ENCODE measurements at regions not wholly inside any gene's neighbourhood (a gene's known extent, or its start where the extent isn't known, plus 50 kb on each side); places are given as distances from the start of the nearest gene placed in this dataset.
"Not testable (repeated sequence)": the region's sequence is repeated elsewhere in the genome, so short reads cannot be mapped to it uniquely, and the experiment has no call there.

- DNase-seq = no peak
Measured at GRCh38 chr2:17058772-17059402, 393.3 kb upstream of the CYRIA start.

- DNase-seq = no peak
Measured at GRCh38 chr2:17057109-17058017, 391.7 kb upstream of the CYRIA start.

GRCh38 chr2:17056236-17056635 is 390.6 kb upstream of the CYRIA start:
- no peak for DNase-seq

- DNase-seq = no peak
Measured at GRCh38 chr2:17052001-17052400, 386.4 kb upstream of the CYRIA start.

- no peak for DNase-seq
Measured at GRCh38 chr2:17051538-17051937, 385.9 kb upstream of the CYRIA start.

- DNase-seq = no peak
Measured at GRCh38 chr2:17043173-17043572, 377.5 kb upstream of the CYRIA start.

- DNase-seq = no peak
Measured at GRCh38 chr2:17036361-17036760, 370.7 kb upstream of the CYRIA start.

GRCh38 chr2:17035010-17035409 is 369.4 kb upstream of the CYRIA start:
- no peak for DNase-seq

- no peak for DNase-seq
Measured at GRCh38 chr2:17030047-17030446, 364.4 kb upstream of the CYRIA start.

GRCh38 chr2:17012297-17012696 is 346.7 kb upstream of the CYRIA start:
- no peak for DNase-seq

- DNase-seq = no peak
Measured at GRCh38 chr2:17010104-17010503, 344.5 kb upstream of the CYRIA start.

- no peak for DNase-seq
Measured at GRCh38 chr2:17000184-17000482, 334.5 kb upstream of the CYRIA start.

- DNase-seq = no peak
Measured at GRCh38 chr2:16999347-17000183, 333.9 kb upstream of the CYRIA start.

- no peak for DNase-seq
Measured at GRCh38 chr2:16978301-16978700, 312.7 kb upstream of the CYRIA start.

GRCh38 chr2:16974688-16975087 is 309.1 kb upstream of the CYRIA start:
- no peak for DNase-seq

- no peak for DNase-seq
Measured at GRCh38 chr2:16973586-16974286, 308.1 kb upstream of the CYRIA start.

GRCh38 chr2:16972276-16972675 is 306.6 kb upstream of the CYRIA start:
- no peak for DNase-seq

- no peak for DNase-seq
Measured at GRCh38 chr2:16971722-16972234, 306.1 kb upstream of the CYRIA start.

GRCh38 chr2:16970948-16971347 is 305.3 kb upstream of the CYRIA start:
- DNase-seq = not testable (repeated sequence)

- no peak for DNase-seq
Measured at GRCh38 chr2:16962505-16962904, 296.9 kb upstream of the CYRIA start.

- no peak for DNase-seq
Measured at GRCh38 chr2:16960579-16960978, 294.9 kb upstream of the CYRIA start.

GRCh38 chr2:16958266-16958665 is 292.6 kb upstream of the CYRIA start:
- no peak for DNase-seq

- no peak for DNase-seq
Measured at GRCh38 chr2:16952805-16953204, 287.2 kb upstream of the CYRIA start.
